Fibroblast of lung (primary cell): ENCODE measurements at regions not wholly inside any gene's neighbourhood (a gene's known extent, or its start where the extent isn't known, plus 50 kb on each side); places are given as distances from the start of the nearest gene placed in this dataset.

Experiments used
- EZH2 ChIP-seq: IDR thresholded peaks from 2 replicates; pipeline ENCODE4 v1.5.1; 2012; ENCODE audit warnings: low read length, control low read depth, mild to moderate bottlenecking; ENCODE audit errors: missing control alignments
- TF ChIP-seq, protein P1 (sequence below), 2 donors: IDR thresholded peaks in 1 of 2; conservative IDR thresholded peaks in 1 of 2; 1 replicate in 1 of 2; 2 replicates in 1 of 2; pipeline ENCODE4 v1.5.1; 2011 to 2012; ENCODE audit warnings: low read length in 2 of 2, control low read depth in 1 of 2, inconsistent platforms in 1 of 2, low read depth in 1 of 2, mild to moderate bottlenecking in 1 of 2

DNA sequence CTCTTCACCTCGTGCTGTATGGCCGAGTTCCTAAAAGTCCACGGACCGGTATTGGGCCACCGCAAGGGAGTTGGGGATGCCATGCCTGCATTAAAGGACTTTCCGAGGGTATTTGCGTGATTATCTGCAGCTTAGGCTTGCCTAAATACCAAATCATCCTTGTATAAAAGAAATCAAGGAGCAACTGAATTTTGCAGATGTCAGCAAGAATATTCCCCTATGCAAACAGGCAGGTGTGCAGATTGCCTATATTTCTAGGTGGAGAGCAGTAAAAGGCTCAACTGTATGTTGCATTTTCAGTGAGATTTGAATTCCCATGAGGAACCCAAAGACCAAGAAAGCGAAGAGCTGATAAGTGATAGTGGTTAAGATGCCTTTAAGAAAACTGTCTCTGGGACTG lies 452.3 kb downstream of the CDH11 start:
- TF ChIP-seq, protein P1, sequence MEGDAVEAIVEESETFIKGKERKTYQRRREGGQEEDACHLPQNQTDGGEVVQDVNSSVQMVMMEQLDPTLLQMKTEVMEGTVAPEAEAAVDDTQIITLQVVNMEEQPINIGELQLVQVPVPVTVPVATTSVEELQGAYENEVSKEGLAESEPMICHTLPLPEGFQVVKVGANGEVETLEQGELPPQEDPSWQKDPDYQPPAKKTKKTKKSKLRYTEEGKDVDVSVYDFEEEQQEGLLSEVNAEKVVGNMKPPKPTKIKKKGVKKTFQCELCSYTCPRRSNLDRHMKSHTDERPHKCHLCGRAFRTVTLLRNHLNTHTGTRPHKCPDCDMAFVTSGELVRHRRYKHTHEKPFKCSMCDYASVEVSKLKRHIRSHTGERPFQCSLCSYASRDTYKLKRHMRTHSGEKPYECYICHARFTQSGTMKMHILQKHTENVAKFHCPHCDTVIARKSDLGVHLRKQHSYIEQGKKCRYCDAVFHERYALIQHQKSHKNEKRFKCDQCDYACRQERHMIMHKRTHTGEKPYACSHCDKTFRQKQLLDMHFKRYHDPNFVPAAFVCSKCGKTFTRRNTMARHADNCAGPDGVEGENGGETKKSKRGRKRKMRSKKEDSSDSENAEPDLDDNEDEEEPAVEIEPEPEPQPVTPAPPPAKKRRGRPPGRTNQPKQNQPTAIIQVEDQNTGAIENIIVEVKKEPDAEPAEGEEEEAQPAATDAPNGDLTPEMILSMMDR (conservative IDR thresholded peaks at IDR 0.05 in 1 of 2, IDR thresholded peaks at IDR 0.05 in 1 of 2; ENCODE audit: low read depth in 1 of 2, low read length in 2 of 2) = no peak
- TF ChIP-seq EZH2 = no peak
